Upper lobe of right lung (tissue), 1 donor: ENCODE measurements at regions not wholly inside any gene's neighbourhood (a gene's known extent, or its start where the extent isn't known, plus 50 kb on each side); places are given as distances from the start of the nearest gene placed in this dataset.
A peak's percentile ranks its signal among the peaks of the same experiment; 100 is the strongest.

Experiments
- ATAC-seq: fragments of 200-7000 bp; cut with Tn5 transposase; one replicate; pipeline ENCODE4 v1.9.1; 2020; ENCODE audit warnings: mild to moderate bottlenecking, moderate library complexity
- DNase-seq: peaks from one replicate; pipeline ENCODE4 v3.0.0-alpha.2; 2020
- H3K27ac ChIP-seq: fragments of 200-600 bp; one replicate; pipeline ENCODE4 v1.8.0; 2022
- H3K27me3 ChIP-seq: fragments of 200-600 bp; one replicate; pipeline ENCODE4 v1.8.0; 2022; ENCODE audit warnings: mild to moderate bottlenecking
- H3K36me3 ChIP-seq: fragments of 200-600 bp; one replicate; pipeline ENCODE4 v1.8.0; 2022
- H3K4me1 ChIP-seq: fragments of 200-600 bp; one replicate; pipeline ENCODE4 v1.8.0; 2022
- H3K4me3 ChIP-seq: fragments of 200-600 bp; one replicate; pipeline ENCODE4 v1.8.0; 2022; ENCODE audit warnings: mild to moderate bottlenecking
- H3K9me3 ChIP-seq: fragments of 200-600 bp; one replicate; pipeline ENCODE4 v1.8.0; 2022
- CTCF ChIP-seq: fragments of 200-600 bp; IDR thresholded peaks from one replicate; pipeline ENCODE4 v1.8.0; 2022; ENCODE audit warnings: antibody characterized with exemption
- intact Hi-C: fragments of 100-400 bp; cut with DNase I; formaldehyde crosslinking; loops from one replicate; pipeline ENCODE4 v1.11.0; 2022
- donor health status: DM: no; HTN: yes; CAD: no; lungs with severe emphysema.

- DNase-seq (no peak), ATAC-seq (no peak)
- no peak overlapping the region for H3K27ac ChIP-seq
- no peaks in the 10 kb centered on the region for H3K27me3 ChIP-seq
- H3K4me1 ChIP-seq, result no peaks in the 10 kb centered on the region
- intact Hi-C loops, result no loop called here
- TF ChIP-seq CTCF, result no peak
- no peak overlapping the region for H3K4me3 ChIP-seq
- H3K36me3 ChIP-seq, result no peaks in the 10 kb centered on the region
- no peaks in the 10 kb centered on the region for H3K9me3 ChIP-seq
Measured at GRCh38 chr4:54359919-54360650, 131.0 kb downstream of the PDGFRA start.

- DNase-seq, result no peak
- intact Hi-C loops, result no loop called here
- H3K4me3 ChIP-seq, result no peak overlapping the region
- H3K36me3 ChIP-seq, result no peaks in the 10 kb centered on the region
- H3K9me3 ChIP-seq, result no peaks in the 10 kb centered on the region
- no peak for ATAC-seq
- H3K27me3 ChIP-seq, result no peaks in the 10 kb centered on the region
- H3K27ac ChIP-seq, result no peak overlapping the region
- no peak for TF ChIP-seq CTCF
- H3K4me1 ChIP-seq, result no peaks in the 10 kb centered on the region
Measured at GRCh38 chr4:54363037-54363436, 133.9 kb downstream of the PDGFRA start.

- H3K27ac ChIP-seq, result no peak overlapping the region
- H3K9me3 ChIP-seq, result no peaks in the 10 kb centered on the region
- no peaks in the 10 kb centered on the region for H3K27me3 ChIP-seq
- no peaks in the 10 kb centered on the region for H3K4me1 ChIP-seq
- DNase-seq, result no peak
- H3K4me3 ChIP-seq, result no peak overlapping the region
- intact Hi-C loops, result no loop called here
- no peak for TF ChIP-seq CTCF
- no peak for ATAC-seq
- H3K36me3 ChIP-seq, result no peaks in the 10 kb centered on the region
Measured at GRCh38 chr4:54365691-54366090, 136.6 kb downstream of the PDGFRA start.

GRCh38 chr4:54367059-54367458, 138.0 kb downstream of the PDGFRA start:
- Histone ChIP-seq H3K36me3 (no peaks in the 10 kb centered on the region), H3K27me3 (no peaks in the 10 kb centered on the region), H3K27ac (no peak overlapping the region), H3K4me1 (no peaks in the 10 kb centered on the region), H3K9me3 (no peaks in the 10 kb centered on the region), H3K4me3 (no peak overlapping the region)
- no peak for DNase-seq
- ATAC-seq, result no peak
- intact Hi-C loops, result no loop called here
- TF ChIP-seq CTCF, result no peak

GRCh38 chr4:54368281-54369265, 139.5 kb downstream of the PDGFRA start:
- Histone ChIP-seq H3K4me1 (no peaks in the 10 kb centered on the region), H3K27ac (no peak overlapping the region), H3K9me3 (no peaks in the 10 kb centered on the region), H3K4me3 (no peak overlapping the region), H3K36me3 (no peaks in the 10 kb centered on the region), H3K27me3 (no peaks in the 10 kb centered on the region)
- intact Hi-C loops, result no loop called here
- peak; percentile 30 for ATAC-seq
- DNase-seq, result no peak
- no peak for TF ChIP-seq CTCF
